ENCODE measurements at regions not wholly inside any gene's neighbourhood (a gene's known extent, or its start where the extent isn't known, plus 50 kb on each side); places are given as distances from the start of the nearest gene placed in this dataset.

GRCh38 chr10:2599571-2599970, 467.8 kb upstream of the PFKP start:
- no peak for TF ChIP-seq POLR2A (IDR thresholded peaks at IDR 0.05)
- TF ChIP-seq, protein P1, sequence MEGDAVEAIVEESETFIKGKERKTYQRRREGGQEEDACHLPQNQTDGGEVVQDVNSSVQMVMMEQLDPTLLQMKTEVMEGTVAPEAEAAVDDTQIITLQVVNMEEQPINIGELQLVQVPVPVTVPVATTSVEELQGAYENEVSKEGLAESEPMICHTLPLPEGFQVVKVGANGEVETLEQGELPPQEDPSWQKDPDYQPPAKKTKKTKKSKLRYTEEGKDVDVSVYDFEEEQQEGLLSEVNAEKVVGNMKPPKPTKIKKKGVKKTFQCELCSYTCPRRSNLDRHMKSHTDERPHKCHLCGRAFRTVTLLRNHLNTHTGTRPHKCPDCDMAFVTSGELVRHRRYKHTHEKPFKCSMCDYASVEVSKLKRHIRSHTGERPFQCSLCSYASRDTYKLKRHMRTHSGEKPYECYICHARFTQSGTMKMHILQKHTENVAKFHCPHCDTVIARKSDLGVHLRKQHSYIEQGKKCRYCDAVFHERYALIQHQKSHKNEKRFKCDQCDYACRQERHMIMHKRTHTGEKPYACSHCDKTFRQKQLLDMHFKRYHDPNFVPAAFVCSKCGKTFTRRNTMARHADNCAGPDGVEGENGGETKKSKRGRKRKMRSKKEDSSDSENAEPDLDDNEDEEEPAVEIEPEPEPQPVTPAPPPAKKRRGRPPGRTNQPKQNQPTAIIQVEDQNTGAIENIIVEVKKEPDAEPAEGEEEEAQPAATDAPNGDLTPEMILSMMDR (IDR thresholded peaks at IDR 0.05), result no peak

All from right lobe of liver (tissue), 4 donors.